Osteoblast (primary cell): ENCODE measurements at regions not wholly inside any gene's neighbourhood (a gene's known extent, or its start where the extent isn't known, plus 50 kb on each side); places are given as distances from the start of the nearest gene placed in this dataset.
"Not testable (repeated sequence)": the region's sequence is repeated elsewhere in the genome, so short reads cannot be mapped to it uniquely, and the experiment has no call there.

ENCODE experiments used
- DNase-seq: peaks from one replicate; pipeline ENCODE4 v3.0.0; 2011; ENCODE audit warnings: low spot score, mixed read lengths; ENCODE audit not compliant: insufficient read length; ENCODE audit errors: missing footprints
- H2AFZ ChIP-seq: 2 replicates; pipeline ENCODE4 v1.6.0; 2011; ENCODE audit warnings: mild to moderate bottlenecking, low read length
- H3K27ac ChIP-seq: 2 replicates; pipeline ENCODE4 v1.5.1; 2011; ENCODE audit warnings: mild to moderate bottlenecking, low read depth, low read length, moderate library complexity
- H3K27me3 ChIP-seq: 2 replicates; pipeline ENCODE4 v1.6.0; 2012; ENCODE audit warnings: mild to moderate bottlenecking, control low read depth, inconsistent platforms, low read length, moderate library complexity; ENCODE audit not compliant: insufficient read depth
- H3K36me3 ChIP-seq: 2 replicates; pipeline ENCODE4 v1.5.1; 2011; ENCODE audit warnings: mild to moderate bottlenecking, low read length, control low read depth, moderate library complexity; ENCODE audit not compliant: insufficient read depth
- H3K4me1 ChIP-seq: 2 replicates; pipeline ENCODE4 v1.5.1; 2011; ENCODE audit warnings: mild to moderate bottlenecking, low read length, control low read depth, moderate library complexity; ENCODE audit not compliant: insufficient read depth
- H3K4me2 ChIP-seq: 2 replicates; pipeline ENCODE4 v1.6.0; 2011; ENCODE audit warnings: mild to moderate bottlenecking, low read length; ENCODE audit not compliant: insufficient read depth
- H3K4me3 ChIP-seq: fragments of 200-600 bp; sonication (generic); 3 replicates; pipeline ENCODE4 v1.5.1; 2012; ENCODE audit warnings: mild to moderate bottlenecking, low read length, inconsistent platforms; ENCODE audit not compliant: insufficient read depth
- H3K79me2 ChIP-seq: 2 replicates; pipeline ENCODE4 v1.6.0; 2012; ENCODE audit warnings: mild to moderate bottlenecking, low read length, control low read depth, inconsistent platforms; ENCODE audit not compliant: insufficient read depth
- H3K9me3 ChIP-seq: 2 replicates; pipeline ENCODE4 v1.5.1; 2011; ENCODE audit warnings: low read depth, low read length, control low read depth
- H4K20me1 ChIP-seq: 2 replicates; pipeline ENCODE4 v1.6.0; 2012; ENCODE audit warnings: mild to moderate bottlenecking, low read length, control low read depth; ENCODE audit not compliant: insufficient read depth
- TF ChIP-seq, protein P1 (sequence below): IDR thresholded peaks from 2 replicates; pipeline ENCODE4 v1.5.1; 2011; ENCODE audit warnings: mild to moderate bottlenecking, low read depth, low read length, moderate library complexity; ENCODE audit errors: extremely low read depth

DNA sequence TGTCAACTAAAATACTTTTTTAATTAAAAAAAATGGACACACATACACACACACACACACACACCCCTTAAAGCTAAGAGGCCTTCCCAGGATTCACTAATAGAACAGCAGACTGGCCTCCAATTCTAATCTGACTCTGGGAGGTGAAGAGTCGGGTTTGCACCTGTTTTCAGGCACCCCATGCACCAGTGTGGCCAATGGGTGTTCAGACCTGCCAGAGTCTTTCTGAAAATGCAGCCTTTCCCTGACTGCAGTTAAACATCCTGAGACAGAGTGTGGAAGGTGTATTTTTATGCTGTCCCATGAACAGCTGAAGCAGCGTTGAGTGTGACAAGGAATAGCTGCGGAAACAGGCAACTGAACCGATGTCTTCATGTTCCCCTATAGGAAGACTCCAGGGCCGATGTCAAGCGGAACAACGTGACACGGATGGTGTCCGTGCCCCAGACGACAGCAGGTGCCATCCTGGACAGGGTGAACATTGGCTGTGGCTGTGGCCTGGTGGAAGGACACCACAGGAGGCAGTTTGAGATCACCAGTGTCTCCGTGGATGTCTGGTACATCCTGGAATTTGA, 74.6 kb upstream of the LYZL2 start:
- Histone ChIP-seq H3K27me3 (no peaks in the 10 kb centered on the region), H3K9me3 (no peaks in the 10 kb centered on the region), H3K4me2 (no peak overlapping the region), H3K79me2 (no peaks in the 10 kb centered on the region), H2AFZ (no peak overlapping the region), H4K20me1 (no peaks in the 10 kb centered on the region), H3K27ac (no peak overlapping the region), H3K36me3 (no peaks in the 10 kb centered on the region), H3K4me1 (peaks cover 13% of the 10 kb centered on the region), H3K4me3 (no peak overlapping the region)
- DNase-seq: no peak
- TF ChIP-seq, protein P1, sequence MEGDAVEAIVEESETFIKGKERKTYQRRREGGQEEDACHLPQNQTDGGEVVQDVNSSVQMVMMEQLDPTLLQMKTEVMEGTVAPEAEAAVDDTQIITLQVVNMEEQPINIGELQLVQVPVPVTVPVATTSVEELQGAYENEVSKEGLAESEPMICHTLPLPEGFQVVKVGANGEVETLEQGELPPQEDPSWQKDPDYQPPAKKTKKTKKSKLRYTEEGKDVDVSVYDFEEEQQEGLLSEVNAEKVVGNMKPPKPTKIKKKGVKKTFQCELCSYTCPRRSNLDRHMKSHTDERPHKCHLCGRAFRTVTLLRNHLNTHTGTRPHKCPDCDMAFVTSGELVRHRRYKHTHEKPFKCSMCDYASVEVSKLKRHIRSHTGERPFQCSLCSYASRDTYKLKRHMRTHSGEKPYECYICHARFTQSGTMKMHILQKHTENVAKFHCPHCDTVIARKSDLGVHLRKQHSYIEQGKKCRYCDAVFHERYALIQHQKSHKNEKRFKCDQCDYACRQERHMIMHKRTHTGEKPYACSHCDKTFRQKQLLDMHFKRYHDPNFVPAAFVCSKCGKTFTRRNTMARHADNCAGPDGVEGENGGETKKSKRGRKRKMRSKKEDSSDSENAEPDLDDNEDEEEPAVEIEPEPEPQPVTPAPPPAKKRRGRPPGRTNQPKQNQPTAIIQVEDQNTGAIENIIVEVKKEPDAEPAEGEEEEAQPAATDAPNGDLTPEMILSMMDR: no peak

DNA sequence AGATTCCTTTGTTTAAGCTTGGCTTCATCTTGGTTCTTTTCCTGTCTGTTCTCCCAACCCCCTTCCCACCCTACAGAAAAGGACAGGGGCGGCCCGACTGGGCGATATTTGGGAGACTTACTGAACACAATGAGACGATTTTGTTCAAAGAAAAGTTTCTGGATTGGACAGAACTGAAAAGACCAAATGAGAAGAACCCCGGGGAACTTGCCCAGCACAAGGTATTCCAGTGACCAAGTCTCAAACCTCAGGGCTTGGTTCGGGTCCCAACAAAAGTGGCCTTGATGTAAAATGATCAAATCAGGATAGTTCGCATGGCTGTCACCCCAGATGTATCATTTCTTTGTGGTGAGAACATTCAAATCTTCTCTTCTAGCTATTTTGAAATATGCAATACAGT, 73.9 kb upstream of the LYZL2 start:
- not testable (repeated sequence) for H4K20me1 ChIP-seq, H3K79me2 ChIP-seq, H3K4me3 ChIP-seq, H3K36me3 ChIP-seq, DNase-seq, H2AFZ ChIP-seq, H3K27ac ChIP-seq, H3K4me2 ChIP-seq, H3K9me3 ChIP-seq, H3K27me3 ChIP-seq
- peaks cover 13% of the 10 kb centered on the region for H3K4me1 ChIP-seq

DNA sequence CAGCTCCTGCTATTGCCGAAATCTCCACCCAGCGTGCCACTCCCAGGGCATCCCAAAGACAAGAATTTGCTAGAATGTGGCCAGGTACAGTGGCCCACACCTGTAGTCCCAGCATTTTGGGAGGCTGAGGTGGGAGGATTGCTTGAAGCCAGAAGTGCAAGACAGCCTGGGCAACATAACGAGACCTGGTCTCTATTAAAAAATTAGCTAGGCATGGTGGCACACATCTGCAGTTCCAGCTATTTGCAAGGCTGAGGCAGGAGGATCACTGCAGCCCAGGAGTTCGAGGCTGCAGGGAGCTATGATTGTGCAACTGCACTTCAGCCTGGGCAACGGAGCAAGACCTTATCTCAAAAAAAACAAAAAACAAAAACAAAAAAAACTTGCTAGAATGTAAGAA, 73.3 kb upstream of the LYZL2 start:
- TF ChIP-seq, protein P1: no peak

DNA sequence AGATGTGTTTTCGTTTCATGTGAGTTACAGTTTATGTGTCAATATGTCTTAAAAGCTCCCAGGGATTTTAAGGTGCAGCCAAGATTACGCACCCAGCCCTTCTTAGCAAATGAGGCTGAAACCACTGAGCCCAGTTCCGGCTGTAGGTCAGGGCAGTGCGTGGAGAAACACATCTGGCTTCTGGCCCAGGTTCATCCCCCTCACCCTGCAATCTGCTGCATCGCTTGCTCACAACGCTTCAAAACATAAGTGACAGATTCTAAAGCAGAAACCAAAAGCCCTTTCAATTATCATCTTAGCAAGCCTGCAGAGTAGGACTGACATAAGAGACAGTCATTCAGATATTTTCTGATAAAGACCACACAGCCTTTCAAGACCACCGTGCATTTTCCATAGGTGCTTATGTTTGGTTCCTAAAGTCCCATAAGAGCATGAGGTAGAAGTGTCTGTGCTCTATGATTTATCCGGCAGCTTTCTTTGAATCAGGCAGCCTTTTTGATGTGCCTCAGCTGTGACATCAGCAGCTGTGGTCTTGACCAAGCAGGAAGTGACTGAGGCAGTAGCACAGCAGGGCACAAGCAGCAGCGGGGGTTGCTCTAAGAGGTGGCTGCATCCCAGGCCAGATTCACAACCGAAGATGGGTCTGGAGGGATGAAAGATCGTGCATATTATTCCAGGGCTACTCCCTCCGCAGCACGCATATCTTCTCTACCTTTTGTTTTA, 72.1 kb upstream of the LYZL2 start:
- TF ChIP-seq, protein P1: no peak
- Histone ChIP-seq H4K20me1 (no peaks in the 10 kb centered on the region), H3K4me2 (peak overlapping the region; percentile 75), H3K4me3 (peak overlapping the region; percentile 63), H3K9me3 (no peaks in the 10 kb centered on the region), H3K4me1 (peaks cover 13% of the 10 kb centered on the region), H3K27me3 (no peaks in the 10 kb centered on the region), H3K36me3 (no peaks in the 10 kb centered on the region), H3K79me2 (no peaks in the 10 kb centered on the region), H3K27ac (peak overlapping the region; percentile 82), H2AFZ (peak overlapping the region; percentile 83)
- DNase-seq: peak; percentile 45

More for the DNA sequence above, 73.3 kb upstream of the LYZL2 start:
- Histone ChIP-seq H3K36me3 (no peaks in the 10 kb centered on the region), H3K79me2 (no peaks in the 10 kb centered on the region), H3K4me3 (no peak overlapping the region), H3K4me1 (peaks cover 13% of the 10 kb centered on the region), H4K20me1 (no peaks in the 10 kb centered on the region), H3K9me3 (no peaks in the 10 kb centered on the region), H3K27me3 (no peaks in the 10 kb centered on the region), H2AFZ (no peak overlapping the region), H3K27ac (no peak overlapping the region), H3K4me2 (no peak overlapping the region)
- DNase-seq: no peak
